ENCODE measurements at regions not wholly inside any gene's neighbourhood (a gene's known extent, or its start where the extent isn't known, plus 50 kb on each side); places are given as distances from the start of the nearest gene placed in this dataset.

- no peak overlapping the region for H3K4me3 ChIP-seq (ENCODE audit: low read depth, low read length)
- TF ChIP-seq POLR2A (IDR thresholded peaks at IDR 0.05; ENCODE audit: extremely low read depth, insufficient read length) (no peak), CTCF (IDR thresholded peaks at IDR 0.05; ENCODE audit: low read depth, low read length) (no peak), MAX (IDR thresholded peaks at IDR 0.05; ENCODE audit: low read depth, low read length) (no peak), MYC (IDR thresholded peaks at IDR 0.05; ENCODE audit: low read depth, low read length) (no peak)
- no peak for DNase-seq (ENCODE audit: low read depth)
Observed at GRCh38 chr3:107907996-107908395, 182.8 kb downstream of the CD47 start.

- no peak overlapping the region for H3K4me3 ChIP-seq (ENCODE audit: low read depth, low read length)
- TF ChIP-seq MYC (IDR thresholded peaks at IDR 0.05; ENCODE audit: low read depth, low read length) (no peak), MAX (IDR thresholded peaks at IDR 0.05; ENCODE audit: low read depth, low read length) (no peak), POLR2A (IDR thresholded peaks at IDR 0.05; ENCODE audit: extremely low read depth, insufficient read length) (no peak), CTCF (IDR thresholded peaks at IDR 0.05; ENCODE audit: low read depth, low read length) (no peak)
- no peak for DNase-seq (ENCODE audit: low read depth)
Observed at GRCh38 chr3:107904536-107905066, 186.2 kb downstream of the CD47 start.

- no peak for TF ChIP-seq MAX (IDR thresholded peaks at IDR 0.05; ENCODE audit: low read depth, low read length)
- TF ChIP-seq POLR2A (IDR thresholded peaks at IDR 0.05; ENCODE audit: extremely low read depth, insufficient read length), result no peak
- TF ChIP-seq MYC (IDR thresholded peaks at IDR 0.05; ENCODE audit: low read depth, low read length), result no peak
- TF ChIP-seq CTCF (IDR thresholded peaks at IDR 0.05; ENCODE audit: low read depth, low read length), result no peak
- no peak for DNase-seq (ENCODE audit: low read depth)
- no peak overlapping the region for H3K4me3 ChIP-seq (ENCODE audit: low read depth, low read length)
Observed at GRCh38 chr3:107899990-107900651, 190.7 kb downstream of the CD47 start.

- TF ChIP-seq POLR2A (IDR thresholded peaks at IDR 0.05; ENCODE audit: extremely low read depth, insufficient read length) (no peak), MAX (IDR thresholded peaks at IDR 0.05; ENCODE audit: low read depth, low read length) (no peak), CTCF (IDR thresholded peaks at IDR 0.05; ENCODE audit: low read depth, low read length) (no peak), MYC (IDR thresholded peaks at IDR 0.05; ENCODE audit: low read depth, low read length) (no peak)
- no peak for DNase-seq (ENCODE audit: low read depth)
- H3K4me3 ChIP-seq (ENCODE audit: low read depth, low read length), result no peak overlapping the region
Observed at GRCh38 chr3:107897471-107898061, 193.3 kb downstream of the CD47 start.

- TF ChIP-seq MAX (IDR thresholded peaks at IDR 0.05; ENCODE audit: low read depth, low read length) (no peak), CTCF (IDR thresholded peaks at IDR 0.05; ENCODE audit: low read depth, low read length) (no peak), MYC (IDR thresholded peaks at IDR 0.05; ENCODE audit: low read depth, low read length) (no peak), POLR2A (IDR thresholded peaks at IDR 0.05; ENCODE audit: extremely low read depth, insufficient read length) (no peak)
- DNase-seq (ENCODE audit: low read depth), result no peak
- H3K4me3 ChIP-seq (ENCODE audit: low read depth, low read length), result no peak overlapping the region
Observed at GRCh38 chr3:107894998-107895397, 195.8 kb downstream of the CD47 start.
